Smooth muscle cell (in vitro differentiated cells): ENCODE measurements at regions not wholly inside any gene's neighbourhood (a gene's known extent, or its start where the extent isn't known, plus 50 kb on each side); places are given as distances from the start of the nearest gene placed in this dataset.
"Not testable (repeated sequence)": the region's sequence is repeated elsewhere in the genome, so short reads cannot be mapped to it uniquely, and the experiment has no call there.

Source experiments
- DNase-seq: peaks from one replicate; lab custom pipeline; 2025; ENCODE audit not compliant: unreplicated experiment; lab: John Stamatoyannopoulos, UW
- H2AFZ ChIP-seq: fragments of 200-600 bp; sonication (generic); 2 replicates; pipeline ENCODE4 v1.6.0; 2016; ENCODE audit warnings: antibody characterized with exemption, low read depth, mild to moderate bottlenecking
- H3F3A ChIP-seq: fragments of 200-600 bp; sonication (generic); 2 replicates; pipeline ENCODE4 v1.6.0; 2017; ENCODE audit warnings: antibody characterized with exemption, low read depth
- H3K27ac ChIP-seq: fragments of 200-600 bp; sonication (generic); 2 replicates; pipeline ENCODE4 v1.5.1; 2016; ENCODE audit warnings: low read depth, mild to moderate bottlenecking
- H3K27me3 ChIP-seq: fragments of 200-600 bp; sonication (generic); 2 replicates; pipeline ENCODE4 v1.6.1; 2016; ENCODE audit warnings: low read depth, mild to moderate bottlenecking
- H3K36me3 ChIP-seq: fragments of 200-600 bp; sonication (generic); 2 replicates; pipeline ENCODE4 v1.5.1; 2016; ENCODE audit warnings: low read depth
- H3K4me1 ChIP-seq: fragments of 200-600 bp; sonication (generic); 2 replicates; pipeline ENCODE4 v1.5.1; 2016; ENCODE audit warnings: low read depth
- H3K4me2 ChIP-seq: fragments of 200-600 bp; sonication (generic); 2 replicates; pipeline ENCODE4 v1.6.0; 2016; ENCODE audit warnings: mild to moderate bottlenecking
- H3K4me3 ChIP-seq: fragments of 200-600 bp; sonication (generic); 2 replicates; pipeline ENCODE4 v1.5.1; 2016; ENCODE audit warnings: mild to moderate bottlenecking
- H3K79me2 ChIP-seq: fragments of 200-600 bp; sonication (generic); 2 replicates; pipeline ENCODE4 v1.6.0; 2016; ENCODE audit warnings: low read depth, mild to moderate bottlenecking
- H3K9ac ChIP-seq: fragments of 200-600 bp; sonication (generic); 2 replicates; pipeline ENCODE4 v1.6.0; 2016; ENCODE audit warnings: low read depth
- H3K9me3 ChIP-seq: fragments of 200-600 bp; sonication (generic); replicated peaks from 2 replicates; pipeline ENCODE4 v1.5.1; 2016; ENCODE audit warnings: low read depth
- H4K20me1 ChIP-seq: fragments of 200-600 bp; sonication (generic); 2 replicates; pipeline ENCODE4 v1.6.0; 2016; ENCODE audit warnings: low read depth
- WGBS: methylation state at CpG from one replicate; pipeline ENCODE4 v1.1.7; 2016; ENCODE audit warnings: low lambda C conversion rate; 5-methylcytosine and 5-hydroxymethylcytosine counted together
- TF ChIP-seq, protein P1 (sequence below): fragments of 200-600 bp; sonication (generic); IDR thresholded peaks from 2 replicates; pipeline ENCODE4 v1.5.1; 2017; ENCODE audit warnings: borderline replicate concordance, mild to moderate bottlenecking, antibody characterized with exemption; ENCODE audit not compliant: insufficient read depth, poor library complexity, severe bottlenecking

DNA sequence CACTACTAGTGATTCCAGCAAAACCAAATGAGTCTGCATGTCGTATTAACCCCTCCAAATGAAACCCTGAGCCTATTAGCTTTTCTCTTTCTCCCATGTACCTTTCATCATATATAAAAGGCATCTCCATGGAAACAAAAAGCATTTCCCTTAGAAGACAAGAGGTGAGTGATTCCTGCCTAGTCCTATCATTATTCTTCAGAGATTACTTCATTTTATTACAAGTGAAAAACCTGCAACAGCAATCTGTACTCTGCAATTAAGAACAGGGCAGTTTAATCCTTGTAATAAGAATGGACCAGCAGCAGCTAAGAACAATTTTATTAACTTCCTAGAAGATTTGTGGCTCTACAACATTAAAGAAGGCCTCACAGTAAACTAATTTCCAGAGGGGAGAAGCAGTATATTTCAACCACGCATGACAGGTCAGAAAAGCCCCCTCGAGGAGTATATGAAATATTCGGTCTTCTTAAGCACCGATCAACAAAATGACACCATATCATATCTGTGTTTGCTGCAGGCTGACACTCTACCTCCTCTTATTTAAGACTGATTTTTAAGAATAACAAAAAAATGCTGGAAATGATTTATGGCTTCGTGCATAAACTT lies 132.3 kb upstream of the TFPI start:
- H3K27ac ChIP-seq: no peak overlapping the region
- 95% methylated on average over 6 of the region's 6 CpGs for WGBS
- no peak overlapping the region for H3K4me3 ChIP-seq
- no peak for DNase-seq
- no peak overlapping the region for H3K4me2 ChIP-seq
- H3K4me1 ChIP-seq: peaks cover 3% of the 10 kb centered on the region
- H3K27me3 ChIP-seq: no peaks in the 10 kb centered on the region
- TF ChIP-seq, protein P1, sequence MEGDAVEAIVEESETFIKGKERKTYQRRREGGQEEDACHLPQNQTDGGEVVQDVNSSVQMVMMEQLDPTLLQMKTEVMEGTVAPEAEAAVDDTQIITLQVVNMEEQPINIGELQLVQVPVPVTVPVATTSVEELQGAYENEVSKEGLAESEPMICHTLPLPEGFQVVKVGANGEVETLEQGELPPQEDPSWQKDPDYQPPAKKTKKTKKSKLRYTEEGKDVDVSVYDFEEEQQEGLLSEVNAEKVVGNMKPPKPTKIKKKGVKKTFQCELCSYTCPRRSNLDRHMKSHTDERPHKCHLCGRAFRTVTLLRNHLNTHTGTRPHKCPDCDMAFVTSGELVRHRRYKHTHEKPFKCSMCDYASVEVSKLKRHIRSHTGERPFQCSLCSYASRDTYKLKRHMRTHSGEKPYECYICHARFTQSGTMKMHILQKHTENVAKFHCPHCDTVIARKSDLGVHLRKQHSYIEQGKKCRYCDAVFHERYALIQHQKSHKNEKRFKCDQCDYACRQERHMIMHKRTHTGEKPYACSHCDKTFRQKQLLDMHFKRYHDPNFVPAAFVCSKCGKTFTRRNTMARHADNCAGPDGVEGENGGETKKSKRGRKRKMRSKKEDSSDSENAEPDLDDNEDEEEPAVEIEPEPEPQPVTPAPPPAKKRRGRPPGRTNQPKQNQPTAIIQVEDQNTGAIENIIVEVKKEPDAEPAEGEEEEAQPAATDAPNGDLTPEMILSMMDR: no peak
- no peaks in the 10 kb centered on the region for H3K9me3 ChIP-seq
- H3K36me3 ChIP-seq: no peaks in the 10 kb centered on the region
- H3K79me2 ChIP-seq: no peaks in the 10 kb centered on the region
- H4K20me1 ChIP-seq: no peaks in the 10 kb centered on the region
- H3F3A ChIP-seq: no peaks in the 10 kb centered on the region
- H3K9ac ChIP-seq: no peak overlapping the region
- H2AFZ ChIP-seq: no peak overlapping the region

GRCh38 chr2:187687585-187687984 lies 133.3 kb upstream of the TFPI start:
- Histone ChIP-seq H3K27me3 (no peaks in the 10 kb centered on the region), H3K9ac (no peak overlapping the region), H3F3A (no peaks in the 10 kb centered on the region), H3K79me2 (no peaks in the 10 kb centered on the region), H3K4me3 (no peak overlapping the region), H2AFZ (no peak overlapping the region), H3K27ac (no peak overlapping the region), H4K20me1 (no peaks in the 10 kb centered on the region), H3K36me3 (no peaks in the 10 kb centered on the region), H3K4me1 (peaks cover 3% of the 10 kb centered on the region), H3K9me3 (no peaks in the 10 kb centered on the region), H3K4me2 (no peak overlapping the region)
- no peak for DNase-seq
- TF ChIP-seq, protein P1: no peak
- WGBS: 89% methylated on average over 2 of the region's 2 CpGs

GRCh38 chr2:187689372-187689771 lies 135.1 kb upstream of the TFPI start:
- TF ChIP-seq, protein P1: no peak
- no peak for DNase-seq
- no peak overlapping the region for H2AFZ ChIP-seq

GRCh38 chr2:187693923-187694322 lies 139.7 kb upstream of the TFPI start:
- TF ChIP-seq, protein P1: no peak
- Histone ChIP-seq H4K20me1 (no peaks in the 10 kb centered on the region), H3K9ac (no peak overlapping the region), H2AFZ (no peak overlapping the region), H3K9me3 (no peaks in the 10 kb centered on the region), H3K36me3 (no peaks in the 10 kb centered on the region), H3K4me2 (no peak overlapping the region), H3K4me3 (no peak overlapping the region), H3K27ac (no peak overlapping the region), H3K27me3 (no peaks in the 10 kb centered on the region), H3F3A (no peaks in the 10 kb centered on the region), H3K4me1 (peaks cover 2% of the 10 kb centered on the region), H3K79me2 (no peaks in the 10 kb centered on the region)
- WGBS: 96% methylated on average over 3 of the region's 3 CpGs
- no peak for DNase-seq

More at GRCh38 chr2:187689372-187689771, 135.1 kb upstream of the TFPI start:
- Histone ChIP-seq H3K9me3 (no peaks in the 10 kb centered on the region), H3K27ac (no peak overlapping the region), H3K36me3 (no peaks in the 10 kb centered on the region), H4K20me1 (no peaks in the 10 kb centered on the region), H3K4me3 (no peak overlapping the region), H3K9ac (no peak overlapping the region), H3K27me3 (no peaks in the 10 kb centered on the region), H3K4me1 (peaks cover 3% of the 10 kb centered on the region), H3F3A (no peaks in the 10 kb centered on the region), H3K79me2 (no peaks in the 10 kb centered on the region), H3K4me2 (peak overlapping the region; percentile 55)

DNA sequence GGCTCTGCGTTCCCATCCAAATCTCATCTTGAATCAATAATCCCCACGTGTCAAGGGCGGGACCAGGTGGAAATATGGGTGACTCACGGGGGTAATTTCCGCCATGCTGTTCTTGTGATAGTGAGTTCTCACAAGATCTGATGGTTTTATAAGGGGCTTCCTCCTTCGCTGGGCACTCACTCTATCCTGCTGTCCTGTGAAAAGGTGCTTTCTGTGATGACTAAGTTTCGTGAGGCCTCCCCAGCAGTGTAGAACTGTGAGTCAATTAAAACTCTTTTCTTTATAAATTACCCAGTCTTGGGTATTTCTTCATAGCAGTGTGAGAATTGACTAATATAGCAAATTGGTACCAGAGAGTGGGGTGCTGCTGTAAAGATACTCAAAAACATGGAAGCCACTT lies 142.4 kb upstream of the TFPI start:
- H4K20me1 ChIP-seq, DNase-seq, H3F3A ChIP-seq, H3K4me1 ChIP-seq, H3K9me3 ChIP-seq, H3K27me3 ChIP-seq, H3K4me3 ChIP-seq, H3K27ac ChIP-seq, H3K9ac ChIP-seq, H3K36me3 ChIP-seq, H3K79me2 ChIP-seq, H3K4me2 ChIP-seq, H2AFZ ChIP-seq: not testable (repeated sequence)
- WGBS: 95% methylated on average over 7 of the region's 7 CpGs
